ENCODE measurements at regions not wholly inside any gene's neighbourhood (a gene's known extent, or its start where the extent isn't known, plus 50 kb on each side); places are given as distances from the start of the nearest gene placed in this dataset.

DNA sequence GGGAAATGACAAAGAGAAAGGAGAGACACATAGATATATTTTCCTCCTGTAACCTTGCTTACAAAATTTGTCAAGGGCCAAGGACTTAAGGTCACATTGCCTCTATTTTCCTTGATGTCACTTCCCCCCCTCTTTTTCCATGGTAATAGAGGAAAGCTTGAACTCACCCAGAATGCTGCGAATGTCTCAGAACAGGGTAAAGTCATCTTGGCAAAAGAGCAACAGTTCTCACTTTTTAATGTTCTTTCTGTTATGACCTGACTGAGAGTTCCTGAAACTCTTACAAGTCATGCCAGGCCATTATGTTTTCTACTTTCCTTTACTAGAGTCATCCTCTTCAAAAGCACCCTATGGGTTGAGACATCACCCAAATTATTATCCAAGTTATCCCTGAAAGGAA is 50.7 kb upstream of the PRDM5 start:
- TF ChIP-seq, protein P1, sequence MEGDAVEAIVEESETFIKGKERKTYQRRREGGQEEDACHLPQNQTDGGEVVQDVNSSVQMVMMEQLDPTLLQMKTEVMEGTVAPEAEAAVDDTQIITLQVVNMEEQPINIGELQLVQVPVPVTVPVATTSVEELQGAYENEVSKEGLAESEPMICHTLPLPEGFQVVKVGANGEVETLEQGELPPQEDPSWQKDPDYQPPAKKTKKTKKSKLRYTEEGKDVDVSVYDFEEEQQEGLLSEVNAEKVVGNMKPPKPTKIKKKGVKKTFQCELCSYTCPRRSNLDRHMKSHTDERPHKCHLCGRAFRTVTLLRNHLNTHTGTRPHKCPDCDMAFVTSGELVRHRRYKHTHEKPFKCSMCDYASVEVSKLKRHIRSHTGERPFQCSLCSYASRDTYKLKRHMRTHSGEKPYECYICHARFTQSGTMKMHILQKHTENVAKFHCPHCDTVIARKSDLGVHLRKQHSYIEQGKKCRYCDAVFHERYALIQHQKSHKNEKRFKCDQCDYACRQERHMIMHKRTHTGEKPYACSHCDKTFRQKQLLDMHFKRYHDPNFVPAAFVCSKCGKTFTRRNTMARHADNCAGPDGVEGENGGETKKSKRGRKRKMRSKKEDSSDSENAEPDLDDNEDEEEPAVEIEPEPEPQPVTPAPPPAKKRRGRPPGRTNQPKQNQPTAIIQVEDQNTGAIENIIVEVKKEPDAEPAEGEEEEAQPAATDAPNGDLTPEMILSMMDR (IDR thresholded peaks at IDR 0.05) = no peak
- no peak for TF ChIP-seq POLR2A (IDR thresholded peaks at IDR 0.05)

Measured in body of pancreas (tissue), 4 donors.